HG03575 (cell line): ENCODE measurements at regions not wholly inside any gene's neighbourhood (a gene's known extent, or its start where the extent isn't known, plus 50 kb on each side); places are given as distances from the start of the nearest gene placed in this dataset.

ENCODE experiments used
- ATAC-seq: cut with Tn5 transposase; IDR thresholded peaks from one replicate; pipeline ENCODE4 v1.9.1; 2021; ENCODE audit not compliant: unreplicated experiment, insufficient number of reproducible peaks, low FRiP score; ENCODE audit errors: extremely low read depth

GRCh38 chr2:160918906-160919503 is 241.2 kb upstream of the TANK start:
- no peak for ATAC-seq

- no peak for ATAC-seq
These were observed 240.2 kb upstream of the TANK start for GRCh38 chr2:160920061-160920460.

GRCh38 chr2:160920791-160921303 is 239.4 kb upstream of the TANK start:
- no peak for ATAC-seq

GRCh38 chr2:160921386-160921964 is 238.8 kb upstream of the TANK start:
- ATAC-seq, result no peak

GRCh38 chr2:160924936-160925353 is 235.3 kb upstream of the TANK start:
- no peak for ATAC-seq

- no peak for ATAC-seq
These were observed 234.3 kb upstream of the TANK start for GRCh38 chr2:160925956-160926355.

GRCh38 chr2:160927324-160927723 is 232.9 kb upstream of the TANK start:
- no peak for ATAC-seq

- no peak for ATAC-seq
These were observed 231.3 kb upstream of the TANK start for GRCh38 chr2:160928854-160929301.

- ATAC-seq, result no peak
These were observed 228.7 kb upstream of the TANK start for GRCh38 chr2:160931531-160931930.

- ATAC-seq, result no peak
These were observed 227.3 kb upstream of the TANK start for GRCh38 chr2:160932960-160933359.

GRCh38 chr2:160934263-160934662 is 226.0 kb upstream of the TANK start:
- ATAC-seq, result no peak

GRCh38 chr2:160934991-160935390 is 225.2 kb upstream of the TANK start:
- no peak for ATAC-seq

GRCh38 chr2:160936044-160936806 is 224.0 kb upstream of the TANK start:
- ATAC-seq, result no peak

GRCh38 chr2:160940271-160940670 is 220.0 kb upstream of the TANK start:
- no peak for ATAC-seq

GRCh38 chr2:160940699-160941098 is 219.5 kb upstream of the TANK start:
- ATAC-seq, result no peak

- no peak for ATAC-seq
These were observed 218.9 kb upstream of the TANK start for GRCh38 chr2:160941290-160941846.

GRCh38 chr2:160942476-160943142 is 217.6 kb upstream of the TANK start:
- no peak for ATAC-seq

GRCh38 chr2:160943414-160943813 is 216.8 kb upstream of the TANK start:
- ATAC-seq, result no peak
